IPS-NIHi7 (cell line): ENCODE measurements at regions not wholly inside any gene's neighbourhood (a gene's known extent, or its start where the extent isn't known, plus 50 kb on each side); places are given as distances from the start of the nearest gene placed in this dataset.

Source experiments
- DNase-seq: peaks from one replicate; pipeline ENCODE4 v3.0.0; 2012; ENCODE audit warnings: mixed read lengths; ENCODE audit errors: extremely low spot score

DNA sequence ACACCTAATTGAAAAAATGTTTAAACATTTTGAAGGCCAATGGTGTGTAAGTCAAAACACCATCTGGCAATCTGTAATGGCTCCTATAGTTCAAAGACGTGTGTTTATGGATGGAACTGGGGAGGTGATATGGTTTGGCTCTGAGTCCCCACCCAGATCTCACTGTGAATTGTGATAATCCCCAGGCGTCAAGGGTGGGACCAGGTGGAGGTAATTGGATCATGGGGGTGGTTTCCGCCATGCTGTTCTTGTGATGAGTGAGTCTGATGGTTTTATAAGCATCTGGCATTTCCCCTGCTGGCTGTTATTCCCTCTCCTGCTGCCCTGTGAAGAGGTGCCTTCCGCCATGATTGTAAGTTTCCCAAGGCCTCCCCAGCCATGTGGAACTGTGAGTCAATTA is 52.2 kb downstream of the ADRA2C start:
- DNase-seq, result no peak

DNA sequence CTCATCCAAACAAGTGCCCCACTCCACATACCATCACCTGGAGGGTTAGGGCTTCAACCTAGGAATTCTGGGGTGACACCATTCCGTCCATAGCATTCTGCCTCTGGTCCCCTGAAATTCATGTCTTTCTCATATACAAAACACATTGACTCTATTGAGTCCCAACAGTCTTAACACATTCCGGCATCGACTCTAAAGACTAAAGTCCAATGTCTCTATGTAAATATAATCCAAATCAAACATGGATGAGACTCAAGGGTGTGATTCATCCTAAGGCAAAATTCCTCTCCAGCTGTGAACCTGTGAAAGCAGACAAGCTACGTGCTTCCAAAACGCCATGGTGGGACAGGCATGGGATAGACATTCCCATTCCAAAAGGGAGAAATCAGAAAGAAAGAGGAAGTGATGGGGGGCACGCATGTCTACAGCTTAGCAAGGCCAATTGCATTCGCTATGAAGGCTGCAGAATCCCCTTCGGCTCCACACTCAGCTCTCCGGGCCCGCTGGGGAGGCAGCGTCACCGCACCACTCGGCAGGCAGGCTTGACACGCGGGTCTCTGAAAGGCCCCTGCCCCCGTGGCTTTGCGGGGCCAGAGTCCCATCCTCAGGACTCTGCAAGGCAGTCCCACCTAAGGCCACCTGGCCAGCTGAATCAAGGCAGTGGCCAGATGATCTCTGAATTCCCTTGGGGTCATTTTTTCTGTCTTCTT is 53.2 kb downstream of the ADRA2C start:
- no peak for DNase-seq

DNA sequence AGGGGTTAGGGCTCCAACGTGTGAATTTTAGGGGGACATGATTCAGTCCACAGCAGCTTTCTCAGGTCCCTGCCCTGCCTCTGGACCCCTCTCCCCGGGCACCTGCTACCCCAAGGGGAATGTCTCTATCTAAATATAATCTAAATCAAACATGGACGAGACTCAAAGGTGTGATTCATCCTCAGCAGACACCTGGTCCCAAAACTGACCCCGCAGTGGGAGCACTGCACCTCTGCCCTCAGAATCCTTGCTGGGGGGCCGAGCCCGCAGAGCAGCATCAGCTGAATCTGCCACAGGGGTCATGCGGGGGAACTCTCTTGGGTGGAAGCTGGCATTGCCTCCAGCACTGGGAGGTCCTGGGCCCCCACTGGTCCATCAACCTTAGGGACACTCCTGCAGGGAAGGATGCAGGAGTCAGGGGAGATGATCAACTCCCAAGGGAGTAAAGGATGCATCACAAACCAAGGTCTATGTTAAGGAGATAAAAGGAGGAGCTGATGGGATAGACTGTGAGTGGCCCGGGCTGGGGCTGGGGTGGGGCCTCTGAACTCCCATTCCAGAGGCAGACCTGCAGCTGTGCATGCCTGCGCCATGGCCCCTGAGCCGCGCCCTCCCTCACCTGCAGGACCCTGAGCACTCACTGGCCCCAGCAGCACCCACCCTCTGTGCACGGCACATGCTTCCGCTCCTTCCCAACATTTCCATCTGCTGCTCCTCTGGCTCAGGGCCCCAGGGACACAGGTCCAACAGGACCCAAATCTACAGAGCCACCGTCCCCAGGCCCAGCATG is 54.0 kb downstream of the ADRA2C start:
- no peak for DNase-seq

DNA sequence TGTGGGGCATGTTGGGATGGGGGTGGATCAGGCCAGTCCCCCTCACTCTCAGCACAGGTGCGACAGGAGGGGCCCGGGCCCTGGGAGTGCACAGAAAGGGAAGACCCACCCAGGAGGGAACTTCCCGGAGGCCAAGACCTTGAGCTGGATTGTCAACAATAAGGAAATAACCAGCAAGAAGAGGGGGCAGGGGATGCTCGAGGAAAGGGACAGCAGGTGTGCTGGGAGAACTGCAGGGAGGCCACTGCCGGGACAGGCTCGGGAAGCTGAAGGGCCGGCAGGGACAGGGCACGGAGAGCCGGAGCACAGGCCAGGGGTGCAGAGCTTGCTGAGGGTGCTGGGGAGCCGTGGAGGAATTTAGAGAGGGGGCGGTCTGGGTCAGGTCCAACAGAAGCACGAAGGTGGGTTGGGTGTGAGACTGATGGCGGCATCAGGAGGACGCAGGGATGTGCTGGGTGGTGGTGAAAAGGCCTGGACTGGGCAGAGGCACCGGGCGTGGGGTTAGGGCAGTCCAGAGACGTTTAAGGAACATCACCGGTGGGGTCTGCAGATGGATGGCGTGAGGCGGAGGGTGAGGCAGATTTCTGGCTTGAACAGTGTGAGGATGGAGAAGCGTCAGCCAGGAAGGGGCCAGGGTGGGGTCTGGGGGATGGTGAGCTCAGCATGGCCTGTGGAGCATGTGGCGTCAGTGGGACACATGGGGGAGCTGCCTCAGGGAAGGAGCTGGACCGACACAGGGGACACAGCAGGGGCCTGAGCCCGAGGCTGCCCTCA is 54.8 kb downstream of the ADRA2C start:
- DNase-seq, result no peak

DNA sequence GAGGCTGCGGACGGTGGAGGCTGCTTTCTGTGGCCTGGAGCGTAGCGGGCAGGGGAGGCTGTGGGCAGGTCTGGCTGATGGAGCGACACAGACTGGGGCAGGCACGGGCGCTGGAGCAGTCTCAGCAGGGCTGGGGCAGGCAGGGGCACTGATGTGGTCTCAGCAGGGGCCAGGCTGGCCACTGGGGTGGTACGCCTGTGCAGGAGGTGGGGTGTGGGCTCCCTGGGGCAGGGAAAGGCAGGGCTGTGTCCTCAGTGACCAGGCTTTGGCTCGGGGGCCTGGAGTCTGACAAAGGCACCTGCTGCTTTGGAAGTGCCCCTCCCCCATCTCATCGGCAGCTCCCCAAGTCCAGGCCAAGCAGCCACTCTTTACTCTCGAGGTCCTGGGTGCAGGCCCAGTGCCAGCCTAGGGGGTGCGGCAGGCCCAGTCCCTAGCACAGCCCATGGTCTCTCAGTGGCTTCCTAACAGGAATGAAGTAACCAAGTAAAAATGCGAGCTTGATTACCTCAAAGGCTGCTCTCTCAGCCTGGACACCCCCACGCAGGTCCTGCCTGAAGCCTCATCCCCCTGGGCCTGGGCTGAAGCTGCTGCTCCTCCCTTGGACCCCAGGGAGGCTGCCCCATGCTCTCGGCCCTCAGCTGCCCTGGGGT is 55.5 kb downstream of the ADRA2C start:
- DNase-seq, result no peak

- DNase-seq, result no peak
Measured at GRCh38 chr4:3822230-3822947, 56.2 kb downstream of the ADRA2C start.

DNA sequence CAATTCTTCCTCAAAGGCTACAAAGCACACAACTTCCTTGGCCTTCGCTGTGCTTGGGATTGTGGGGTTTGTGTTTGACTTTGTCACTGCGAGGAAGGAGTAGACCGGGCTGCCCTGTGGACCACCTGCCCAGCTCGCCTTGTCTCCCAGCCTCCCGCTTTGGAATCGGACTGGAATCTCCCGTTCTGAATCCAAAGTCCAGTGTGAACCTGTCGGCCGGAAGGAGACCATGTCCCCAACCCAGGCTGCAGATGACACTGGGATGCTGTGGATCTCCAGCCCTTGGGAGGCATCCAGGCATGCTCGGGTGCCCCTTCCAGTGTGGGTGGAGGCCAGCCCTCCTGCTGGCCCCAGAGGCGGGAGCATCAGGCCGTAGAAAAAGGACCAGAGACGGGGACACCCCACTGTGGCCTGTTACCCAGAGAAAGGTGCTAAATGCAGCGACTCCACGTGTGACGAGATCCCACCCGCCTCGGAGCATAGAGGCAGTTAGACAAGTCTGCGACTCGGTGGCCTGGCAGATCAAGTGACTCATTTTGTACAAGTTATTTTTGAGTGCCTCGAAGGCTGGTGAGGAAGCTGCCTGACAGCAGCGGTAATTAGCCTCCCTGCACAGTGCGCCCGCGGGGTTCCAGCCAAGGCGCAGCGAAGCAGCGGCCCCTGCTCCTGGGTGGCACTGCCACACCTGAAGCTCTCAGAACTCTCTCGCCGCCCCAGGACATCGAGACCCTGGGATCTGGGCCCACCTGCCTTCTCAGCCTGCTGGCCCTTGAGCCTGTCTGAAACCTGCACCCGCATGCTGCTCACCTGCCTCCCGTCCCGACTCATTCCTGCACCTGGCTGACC is 57.5 kb downstream of the ADRA2C start:
- no peak for DNase-seq

DNA sequence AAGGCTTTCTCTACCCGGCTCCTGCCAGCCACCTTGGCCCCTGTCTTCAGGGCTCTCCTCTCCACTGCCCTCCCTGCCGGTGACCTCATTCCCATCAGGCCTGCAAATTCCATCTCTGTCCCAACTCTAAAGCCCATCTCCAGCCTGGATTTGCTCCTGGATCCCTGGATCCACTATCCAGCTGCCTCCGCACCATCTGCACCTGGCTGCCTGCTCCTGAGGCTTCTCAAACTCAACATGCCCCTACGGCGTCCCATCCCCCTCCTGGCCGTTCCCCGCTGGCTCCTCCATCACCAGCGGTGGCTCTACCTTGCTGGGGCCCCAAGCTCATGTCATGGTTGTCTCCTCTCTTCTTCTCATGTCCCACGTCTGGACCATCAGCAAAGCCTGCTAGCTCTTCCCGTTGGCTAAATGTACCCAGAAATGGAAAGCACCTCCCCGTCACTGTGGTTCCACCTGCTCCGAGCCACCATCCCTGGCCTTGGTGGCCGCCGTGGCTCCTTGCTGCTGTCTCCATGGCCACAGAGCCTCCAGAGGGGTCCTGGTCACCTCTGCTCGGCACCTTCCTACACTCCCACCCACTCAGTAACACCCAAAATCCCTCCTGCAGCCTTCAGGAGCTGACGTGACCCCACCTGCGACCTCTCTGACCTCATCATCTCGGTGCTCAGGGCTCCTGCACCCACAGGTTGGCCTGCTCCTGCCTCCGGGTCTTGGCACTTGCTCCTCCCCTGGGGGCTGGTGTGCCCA is 58.5 kb downstream of the ADRA2C start:
- no peak for DNase-seq

DNA sequence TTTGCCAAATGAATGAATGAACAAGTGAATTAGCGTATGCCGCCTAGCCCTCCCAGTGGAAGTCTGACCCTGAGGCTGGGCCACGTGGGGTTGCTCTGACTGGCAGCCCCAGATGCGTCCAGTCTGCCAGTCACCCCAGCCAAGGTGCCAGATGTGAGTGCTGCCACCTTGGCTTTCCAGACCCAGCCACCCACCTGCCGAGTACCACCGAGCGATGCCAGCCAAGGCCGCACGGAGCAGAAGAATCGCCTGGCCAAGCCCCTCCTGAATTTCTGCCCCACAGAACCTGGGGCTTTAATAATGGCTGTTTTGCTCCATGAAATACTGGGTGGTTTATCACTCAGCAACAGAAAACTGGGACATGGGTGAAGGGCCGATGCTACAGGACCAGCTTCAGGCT is 59.3 kb downstream of the ADRA2C start:
- DNase-seq, result no peak

- DNase-seq, result no peak
Measured at GRCh38 chr4:3826247-3827172, 60.3 kb downstream of the ADRA2C start.

DNA sequence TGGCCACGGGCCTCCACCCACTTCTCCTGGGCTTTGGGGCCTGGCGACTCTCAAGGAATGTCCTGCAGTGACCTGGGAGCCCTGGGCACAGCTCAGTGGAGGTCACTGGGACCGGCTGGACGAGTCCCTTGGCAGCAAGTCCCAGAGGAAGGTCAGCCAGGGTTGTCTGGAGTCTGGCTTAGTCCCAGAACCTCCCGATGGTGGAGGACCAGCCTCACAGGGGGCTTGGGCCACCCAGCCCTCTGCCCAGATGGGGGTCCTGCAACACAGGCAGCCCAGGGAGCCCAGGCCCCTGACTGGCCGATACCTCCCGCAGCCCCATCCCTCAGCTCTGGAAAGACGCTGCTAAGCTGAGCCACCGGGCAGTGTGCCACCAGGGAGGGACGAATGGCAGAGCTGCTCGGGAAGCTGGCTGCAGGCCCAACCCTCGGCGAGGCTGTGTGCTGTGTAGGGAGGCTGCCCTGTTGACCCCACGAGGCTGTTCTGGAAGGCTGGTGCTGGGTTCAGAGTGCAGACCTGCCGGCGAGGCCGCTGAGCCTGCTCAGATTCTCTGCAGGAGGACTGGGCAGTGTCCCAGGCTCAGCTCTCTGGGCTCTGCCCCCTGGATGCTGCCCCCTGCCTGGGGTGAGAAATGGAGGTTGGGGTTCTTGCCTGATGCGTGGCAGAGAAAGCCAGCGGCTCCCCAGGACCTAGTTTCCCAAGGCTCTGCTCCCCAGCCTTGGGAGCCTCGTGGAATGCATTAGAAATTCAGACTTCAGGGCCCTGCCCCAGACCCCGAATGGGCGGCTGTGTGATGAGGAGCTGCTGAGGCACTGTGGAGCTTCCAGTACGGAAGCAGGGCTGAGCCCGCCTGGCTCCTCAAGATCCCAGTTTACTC is 61.7 kb downstream of the ADRA2C start:
- DNase-seq, result no peak

DNA sequence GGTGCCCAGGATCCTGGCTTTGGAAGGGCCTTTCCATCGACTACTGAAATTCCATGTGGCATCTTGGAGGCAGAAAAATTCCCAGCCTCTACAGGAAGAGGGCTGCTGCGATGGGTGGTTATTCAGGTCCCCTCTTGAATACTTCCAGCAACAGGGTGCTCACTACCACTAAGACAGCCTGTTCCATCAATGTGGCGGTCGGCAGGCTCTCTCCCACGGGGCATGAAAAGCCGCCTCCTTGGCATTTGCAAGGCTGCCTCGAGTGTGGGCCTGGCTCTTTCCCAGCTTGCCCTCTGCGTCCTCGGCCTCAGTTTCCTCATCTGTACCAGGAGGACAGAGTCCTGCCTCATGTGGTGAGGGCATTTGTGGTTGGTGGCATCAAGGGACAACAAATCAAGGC is 62.4 kb downstream of the ADRA2C start:
- no peak for DNase-seq

- no peak for DNase-seq
Measured at GRCh38 chr4:3829211-3829955, 63.2 kb downstream of the ADRA2C start.

DNA sequence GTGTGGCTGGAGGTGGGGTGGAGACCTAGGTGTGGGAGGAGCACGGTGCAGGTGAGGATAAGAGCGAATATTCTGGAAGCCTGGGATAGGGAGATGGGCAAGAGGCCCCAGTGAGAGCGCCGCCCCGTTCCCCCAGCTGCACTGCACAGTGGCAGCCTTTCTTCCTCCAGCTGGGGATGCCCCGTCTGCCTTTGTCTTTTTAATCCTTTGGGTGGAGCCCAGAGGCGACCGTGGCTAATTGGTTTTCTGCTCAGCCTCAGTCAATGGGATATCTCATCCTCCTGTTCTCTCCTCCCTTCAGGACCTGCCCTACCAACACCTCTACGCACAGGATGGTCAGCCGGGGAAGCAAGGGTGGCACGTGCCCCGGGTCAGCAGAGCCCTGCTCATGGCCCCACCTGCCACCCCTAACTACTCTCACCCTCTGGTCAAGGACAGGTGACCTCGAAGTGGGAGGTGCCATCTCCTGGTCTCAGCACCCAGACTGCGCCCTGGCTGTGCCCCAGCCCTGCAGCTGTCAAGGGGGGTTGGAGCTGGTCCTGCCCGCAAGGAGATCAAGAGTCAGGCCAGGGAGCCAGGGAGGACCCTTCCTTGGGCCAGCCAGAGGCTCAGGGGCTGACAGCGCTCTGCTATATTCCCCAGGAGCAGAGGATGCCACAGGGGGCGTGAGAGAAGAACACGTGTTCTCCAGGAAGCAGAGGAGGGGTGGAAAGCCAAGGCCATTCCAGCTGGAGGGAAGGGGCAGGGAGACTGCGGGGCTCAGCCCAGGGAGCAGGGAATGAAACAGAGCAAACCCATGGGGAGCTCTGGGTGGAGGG is 64.0 kb downstream of the ADRA2C start:
- peak; percentile 68 for DNase-seq

DNA sequence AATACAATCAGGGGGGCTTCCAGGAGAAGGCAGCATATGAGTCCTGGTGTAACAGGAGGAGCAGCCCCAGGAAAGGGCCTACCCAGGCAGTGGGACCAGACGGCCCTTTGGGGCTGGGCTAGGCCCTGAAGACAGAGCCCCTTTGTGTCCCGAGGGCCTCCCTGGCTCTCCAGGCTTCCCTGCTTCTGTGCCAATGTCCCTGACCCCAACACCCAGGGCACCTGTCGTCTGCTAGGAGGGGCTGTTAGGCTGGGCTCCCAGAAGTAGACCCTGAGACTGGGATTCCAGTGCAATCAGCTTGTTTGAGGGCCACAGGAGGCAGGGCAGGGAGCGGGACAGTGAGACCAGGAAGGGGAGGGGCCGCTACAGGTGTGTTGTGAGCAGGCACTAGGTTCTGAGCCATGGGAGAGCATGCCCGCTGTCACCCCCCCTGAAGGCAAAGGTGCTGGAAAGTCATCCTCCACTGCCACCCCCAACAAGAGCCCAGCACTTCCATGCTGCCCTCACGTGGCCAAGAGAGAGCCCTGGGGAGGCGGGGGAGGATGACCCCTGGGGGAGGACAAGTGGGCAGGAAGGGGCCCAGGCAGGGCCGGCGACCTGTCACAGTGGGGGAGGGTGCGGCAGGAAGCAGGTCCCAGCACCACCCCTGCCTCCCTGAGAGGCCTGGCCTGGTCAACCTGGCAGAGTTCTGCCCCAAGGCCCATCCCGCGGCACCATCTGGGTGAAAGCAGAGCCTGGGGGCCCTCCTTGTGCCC is 64.8 kb downstream of the ADRA2C start:
- DNase-seq, result no peak
